ENCODE measurements at regions not wholly inside any gene's neighbourhood (a gene's known extent, or its start where the extent isn't known, plus 50 kb on each side); places are given as distances from the start of the nearest gene placed in this dataset.

- TF ChIP-seq EZH2 (IDR thresholded peaks at IDR 0.05; ENCODE audit: borderline replicate concordance, low read length), result no peak
- TF ChIP-seq, protein P1, sequence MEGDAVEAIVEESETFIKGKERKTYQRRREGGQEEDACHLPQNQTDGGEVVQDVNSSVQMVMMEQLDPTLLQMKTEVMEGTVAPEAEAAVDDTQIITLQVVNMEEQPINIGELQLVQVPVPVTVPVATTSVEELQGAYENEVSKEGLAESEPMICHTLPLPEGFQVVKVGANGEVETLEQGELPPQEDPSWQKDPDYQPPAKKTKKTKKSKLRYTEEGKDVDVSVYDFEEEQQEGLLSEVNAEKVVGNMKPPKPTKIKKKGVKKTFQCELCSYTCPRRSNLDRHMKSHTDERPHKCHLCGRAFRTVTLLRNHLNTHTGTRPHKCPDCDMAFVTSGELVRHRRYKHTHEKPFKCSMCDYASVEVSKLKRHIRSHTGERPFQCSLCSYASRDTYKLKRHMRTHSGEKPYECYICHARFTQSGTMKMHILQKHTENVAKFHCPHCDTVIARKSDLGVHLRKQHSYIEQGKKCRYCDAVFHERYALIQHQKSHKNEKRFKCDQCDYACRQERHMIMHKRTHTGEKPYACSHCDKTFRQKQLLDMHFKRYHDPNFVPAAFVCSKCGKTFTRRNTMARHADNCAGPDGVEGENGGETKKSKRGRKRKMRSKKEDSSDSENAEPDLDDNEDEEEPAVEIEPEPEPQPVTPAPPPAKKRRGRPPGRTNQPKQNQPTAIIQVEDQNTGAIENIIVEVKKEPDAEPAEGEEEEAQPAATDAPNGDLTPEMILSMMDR (conservative IDR thresholded peaks at IDR 0.05 in 1 of 2, IDR thresholded peaks at IDR 0.05 in 1 of 2; ENCODE audit: extremely low read depth in 1 of 2, insufficient read depth in 1 of 2, low read depth in 1 of 2, low read length in 2 of 2), result no peak
Measured at GRCh38 chr10:107994621-107995270, 830.2 kb upstream of the SORCS1 start.
